Retinal pigment epithelial cell (primary cell): ENCODE measurements at regions not wholly inside any gene's neighbourhood (a gene's known extent, or its start where the extent isn't known, plus 50 kb on each side); places are given as distances from the start of the nearest gene placed in this dataset.

Experiments
- DNase-seq: peaks from one replicate; pipeline ENCODE4 v3.0.0-alpha.2; 2010; ENCODE audit warnings: low read depth
- H3K4me3 ChIP-seq: 2 replicates; pipeline ENCODE4 v1.5.1; 2011; ENCODE audit warnings: mild to moderate bottlenecking, low read length, control low read depth, moderate library complexity
- CTCF ChIP-seq: conservative IDR thresholded peaks from 2 replicates; pipeline ENCODE4 v1.5.1; 2011; ENCODE audit warnings: low read depth, low read length, control low read depth, inconsistent platforms

- TF ChIP-seq CTCF, result no peak
- no peak overlapping the region for H3K4me3 ChIP-seq
- no peak for DNase-seq
Observed at GRCh38 chr17:70878879-70879278, 709.5 kb downstream of the KCNJ2 start.

- H3K4me3 ChIP-seq, result no peak overlapping the region
- DNase-seq, result no peak
- no peak for TF ChIP-seq CTCF
Observed at GRCh38 chr17:70879401-70879800, 710.1 kb downstream of the KCNJ2 start.

GRCh38 chr17:70881093-70881492 is 711.8 kb downstream of the KCNJ2 start:
- DNase-seq, result no peak
- TF ChIP-seq CTCF, result no peak
- no peak overlapping the region for H3K4me3 ChIP-seq

- TF ChIP-seq CTCF, result no peak
- H3K4me3 ChIP-seq, result no peak overlapping the region
Observed at GRCh38 chr17:70882504-70882903, 713.2 kb downstream of the KCNJ2 start.

GRCh38 chr17:70886648-70887047 is 717.3 kb downstream of the KCNJ2 start:
- no peak for DNase-seq
- no peak overlapping the region for H3K4me3 ChIP-seq
- TF ChIP-seq CTCF, result no peak

More at GRCh38 chr17:70882504-70882903, 713.2 kb downstream of the KCNJ2 start:
- DNase-seq, result no peak

- DNase-seq, result no peak
Observed at GRCh38 chr17:70888324-70888723, 719.0 kb downstream of the KCNJ2 start.

More at GRCh38 chr17:70888324-70888723, 719.0 kb downstream of the KCNJ2 start:
- TF ChIP-seq CTCF, result no peak
- H3K4me3 ChIP-seq, result no peak overlapping the region
